Activated naive CD4-positive, alpha-beta T cell treated with anti-CD3 and anti-CD28 coated beads, Interleukin-2, amount 50 U/mL, for 24 hours (primary cell): ENCODE measurements at regions not wholly inside any gene's neighbourhood (a gene's known extent, or its start where the extent isn't known, plus 50 kb on each side); places are given as distances from the start of the nearest gene placed in this dataset.
"Not testable (repeated sequence)": the region's sequence is repeated elsewhere in the genome, so short reads cannot be mapped to it uniquely, and the experiment has no call there.

Experiments used
- H3K27ac Mint-ChIP-seq: one replicate; pipeline ENCODE4 v1.8.0; 2021; ENCODE audit warnings: mild to moderate bottlenecking, mixed read lengths
- H3K27me3 Mint-ChIP-seq: one replicate; pipeline ENCODE4 v1.8.0; 2021; ENCODE audit warnings: mixed read lengths
- H3K36me3 Mint-ChIP-seq: one replicate; pipeline ENCODE4 v1.8.0; 2021; ENCODE audit warnings: mixed read lengths
- H3K4me1 Mint-ChIP-seq: one replicate; pipeline ENCODE4 v1.8.0; 2021; ENCODE audit warnings: mixed read lengths
- H3K4me3 Mint-ChIP-seq: one replicate; pipeline ENCODE4 v1.8.0; 2021; ENCODE audit warnings: mild to moderate bottlenecking, mixed read lengths
- H3K9me3 Mint-ChIP-seq: one replicate; pipeline ENCODE4 v1.8.0; 2021; ENCODE audit warnings: mixed read lengths

GRCh38 chr2:226551522-226552250 is 247.9 kb downstream of the IRS1 start:
- Mint-ChIP-seq H3K4me1 (no peaks in the 10 kb centered on the region), H3K27ac (no peak overlapping the region), H3K36me3 (no peaks in the 10 kb centered on the region), H3K27me3 (no peaks in the 10 kb centered on the region), H3K4me3 (no peak overlapping the region), H3K9me3 (no peaks in the 10 kb centered on the region)

GRCh38 chr2:226550801-226551200 is 248.8 kb downstream of the IRS1 start:
- Mint-ChIP-seq H3K4me1 (no peaks in the 10 kb centered on the region), H3K27ac (no peak overlapping the region), H3K27me3 (no peaks in the 10 kb centered on the region)

GRCh38 chr2:226548732-226549131 is 250.9 kb downstream of the IRS1 start:
- H3K4me3 Mint-ChIP-seq = no peak overlapping the region
- no peaks in the 10 kb centered on the region for H3K27me3 Mint-ChIP-seq
- no peaks in the 10 kb centered on the region for H3K9me3 Mint-ChIP-seq
- H3K36me3 Mint-ChIP-seq = no peaks in the 10 kb centered on the region
- no peaks in the 10 kb centered on the region for H3K4me1 Mint-ChIP-seq
- H3K27ac Mint-ChIP-seq = no peak overlapping the region

More at GRCh38 chr2:226550801-226551200, 248.8 kb downstream of the IRS1 start:
- Mint-ChIP-seq H3K4me3 (no peak overlapping the region), H3K36me3 (no peaks in the 10 kb centered on the region), H3K9me3 (no peaks in the 10 kb centered on the region)

- H3K4me3 Mint-ChIP-seq = no peak overlapping the region
- peaks cover 9% of the 10 kb centered on the region for H3K27me3 Mint-ChIP-seq
- H3K9me3 Mint-ChIP-seq = peaks cover 6% of the 10 kb centered on the region
- H3K36me3 Mint-ChIP-seq = no peaks in the 10 kb centered on the region
- no peak overlapping the region for H3K27ac Mint-ChIP-seq
- no peaks in the 10 kb centered on the region for H3K4me1 Mint-ChIP-seq
These were observed 254.9 kb downstream of the IRS1 start for GRCh38 chr2:226544596-226545210.

- H3K4me1 Mint-ChIP-seq = no peaks in the 10 kb centered on the region
- H3K27me3 Mint-ChIP-seq = peaks cover 9% of the 10 kb centered on the region
- H3K27ac Mint-ChIP-seq = no peak overlapping the region
- no peaks in the 10 kb centered on the region for H3K36me3 Mint-ChIP-seq
- H3K4me3 Mint-ChIP-seq = no peak overlapping the region
- peaks cover 6% of the 10 kb centered on the region for H3K9me3 Mint-ChIP-seq
These were observed 259.2 kb downstream of the IRS1 start for GRCh38 chr2:226540204-226540994.

- Mint-ChIP-seq H3K36me3 (no peaks in the 10 kb centered on the region), H3K27ac (no peak overlapping the region), H3K4me3 (no peak overlapping the region), H3K4me1 (no peaks in the 10 kb centered on the region), H3K9me3 (peaks cover under 1% of the 10 kb centered on the region), H3K27me3 (peaks cover 3% of the 10 kb centered on the region)
These were observed 263.2 kb downstream of the IRS1 start for GRCh38 chr2:226536410-226536809.

GRCh38 chr2:226532976-226533375 is 266.6 kb downstream of the IRS1 start:
- not testable (repeated sequence) for H3K4me1 Mint-ChIP-seq, H3K9me3 Mint-ChIP-seq, H3K36me3 Mint-ChIP-seq, H3K4me3 Mint-ChIP-seq, H3K27me3 Mint-ChIP-seq, H3K27ac Mint-ChIP-seq

- H3K4me3 Mint-ChIP-seq = no peak overlapping the region
- no peak overlapping the region for H3K27ac Mint-ChIP-seq
- H3K4me1 Mint-ChIP-seq = no peaks in the 10 kb centered on the region
- no peaks in the 10 kb centered on the region for H3K27me3 Mint-ChIP-seq
- H3K9me3 Mint-ChIP-seq = no peaks in the 10 kb centered on the region
- H3K36me3 Mint-ChIP-seq = no peaks in the 10 kb centered on the region
These were observed 268.4 kb downstream of the IRS1 start for GRCh38 chr2:226531061-226531810.

GRCh38 chr2:226529556-226529955 is 270.1 kb downstream of the IRS1 start:
- H3K4me3 Mint-ChIP-seq = no peak overlapping the region
- H3K4me1 Mint-ChIP-seq = no peaks in the 10 kb centered on the region
- H3K27ac Mint-ChIP-seq = no peak overlapping the region
- no peaks in the 10 kb centered on the region for H3K36me3 Mint-ChIP-seq
- H3K27me3 Mint-ChIP-seq = no peaks in the 10 kb centered on the region
- H3K9me3 Mint-ChIP-seq = no peaks in the 10 kb centered on the region

GRCh38 chr2:226526716-226527115 is 272.9 kb downstream of the IRS1 start:
- no peaks in the 10 kb centered on the region for H3K36me3 Mint-ChIP-seq
- H3K4me3 Mint-ChIP-seq = no peak overlapping the region
- H3K4me1 Mint-ChIP-seq = no peaks in the 10 kb centered on the region
- H3K9me3 Mint-ChIP-seq = no peaks in the 10 kb centered on the region
- no peaks in the 10 kb centered on the region for H3K27me3 Mint-ChIP-seq
- H3K27ac Mint-ChIP-seq = no peak overlapping the region

- Mint-ChIP-seq H3K9me3 (no peaks in the 10 kb centered on the region), H3K27me3 (no peaks in the 10 kb centered on the region), H3K4me3 (no peak overlapping the region), H3K36me3 (no peaks in the 10 kb centered on the region), H3K27ac (no peak overlapping the region), H3K4me1 (no peaks in the 10 kb centered on the region)
These were observed 275.2 kb downstream of the IRS1 start for GRCh38 chr2:226524381-226524843.

- H3K9me3 Mint-ChIP-seq = no peaks in the 10 kb centered on the region
- no peaks in the 10 kb centered on the region for H3K36me3 Mint-ChIP-seq
- no peak overlapping the region for H3K4me3 Mint-ChIP-seq
- H3K4me1 Mint-ChIP-seq = no peaks in the 10 kb centered on the region
- H3K27me3 Mint-ChIP-seq = no peaks in the 10 kb centered on the region
- no peak overlapping the region for H3K27ac Mint-ChIP-seq
These were observed 278.9 kb downstream of the IRS1 start for GRCh38 chr2:226520723-226521122.

- H3K4me3 Mint-ChIP-seq = no peak overlapping the region
- H3K9me3 Mint-ChIP-seq = no peaks in the 10 kb centered on the region
- no peak overlapping the region for H3K27ac Mint-ChIP-seq
- no peaks in the 10 kb centered on the region for H3K36me3 Mint-ChIP-seq
- H3K4me1 Mint-ChIP-seq = no peaks in the 10 kb centered on the region
- peaks cover 4% of the 10 kb centered on the region for H3K27me3 Mint-ChIP-seq
These were observed 284.1 kb downstream of the IRS1 start for GRCh38 chr2:226515344-226516055.

GRCh38 chr2:226514895-226515294 is 284.7 kb downstream of the IRS1 start:
- Mint-ChIP-seq H3K27ac (no peak overlapping the region), H3K9me3 (no peaks in the 10 kb centered on the region), H3K36me3 (no peaks in the 10 kb centered on the region), H3K4me3 (no peak overlapping the region), H3K4me1 (no peaks in the 10 kb centered on the region), H3K27me3 (peaks cover 4% of the 10 kb centered on the region)

- Mint-ChIP-seq H3K9me3 (no peaks in the 10 kb centered on the region), H3K27me3 (peaks cover 4% of the 10 kb centered on the region), H3K36me3 (no peaks in the 10 kb centered on the region), H3K4me1 (no peaks in the 10 kb centered on the region), H3K4me3 (no peak overlapping the region), H3K27ac (no peak overlapping the region)
These were observed 288.3 kb downstream of the IRS1 start for GRCh38 chr2:226511311-226511710.
